Peyer's patch (tissue), 4 donors: ENCODE measurements at regions not wholly inside any gene's neighbourhood (a gene's known extent, or its start where the extent isn't known, plus 50 kb on each side); places are given as distances from the start of the nearest gene placed in this dataset.

ENCODE experiments used
- CTCF ChIP-seq, 6 experiments: fragments of 450-650 bp in 4 of 6; fragments of 200-600 bp in 2 of 6; sonication (generic) in 1 of 6; IDR thresholded peaks; one replicate each; pipeline ENCODE4 v1.5.1; 2017 to 2019; ENCODE audit warnings: antibody characterized with exemption in 6 of 6, mild to moderate bottlenecking in 3 of 6, moderate library complexity in 1 of 6
- POLR2A ChIP-seq, 2 donors: fragments of 450-650 bp; IDR thresholded peaks; one replicate each; pipeline ENCODE4 v1.5.1; 2017; ENCODE audit warnings: antibody characterized with exemption in 2 of 2, mild to moderate bottlenecking in 2 of 2, moderate library complexity in 2 of 2

GRCh38 chr1:105138458-105138893 is 1388.8 kb downstream of the AMY1C start:
- no peak for TF ChIP-seq CTCF (IDR thresholded peaks at IDR 0.05)
- no peak for TF ChIP-seq POLR2A (IDR thresholded peaks at IDR 0.05)
